HG02943 (cell line): ENCODE measurements at regions not wholly inside any gene's neighbourhood (a gene's known extent, or its start where the extent isn't known, plus 50 kb on each side); places are given as distances from the start of the nearest gene placed in this dataset.

Experiments used
- ATAC-seq: cut with Tn5 transposase; IDR thresholded peaks from one replicate; pipeline ENCODE4 v1.9.1; 2021; ENCODE audit warnings: mild to moderate bottlenecking, low read depth, moderate library complexity; ENCODE audit not compliant: unreplicated experiment

DNA sequence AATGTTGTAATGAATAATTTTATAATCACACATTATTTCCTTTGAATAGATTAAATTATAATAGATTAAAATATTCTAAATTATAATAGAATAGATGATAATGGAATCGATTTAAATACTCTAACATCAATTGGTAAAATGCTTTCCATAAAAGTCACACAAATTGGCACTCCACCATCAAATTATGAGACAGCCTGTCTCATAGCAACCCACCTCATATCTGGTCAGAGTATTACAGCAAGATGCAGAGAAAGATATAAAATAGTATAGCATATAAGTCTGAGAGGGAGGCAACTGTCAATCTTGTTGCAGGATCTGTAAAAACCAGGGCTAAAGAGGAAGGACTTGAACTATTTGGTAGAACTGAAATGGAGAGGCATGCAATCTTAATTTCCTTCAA, 98.4 kb upstream of the NCKAP5 start:
- ATAC-seq: no peak

DNA sequence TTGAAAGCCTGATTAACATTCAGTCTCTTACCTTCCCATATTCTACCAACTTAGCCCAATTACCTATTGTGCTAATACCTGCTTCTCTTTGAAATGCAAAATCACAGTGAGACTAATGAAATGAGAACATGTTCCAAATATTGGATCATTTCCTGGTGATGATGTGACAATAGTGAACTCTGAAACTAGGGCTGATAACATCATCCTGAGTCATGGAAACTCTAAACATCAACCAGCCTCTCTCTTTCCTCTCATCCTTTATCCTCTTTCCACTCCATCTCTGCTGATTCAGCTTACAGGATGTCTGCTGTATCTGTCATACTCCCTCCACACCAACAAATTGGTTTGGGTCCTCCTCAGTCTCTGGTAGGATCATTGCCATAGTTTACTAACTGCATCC, 98.8 kb upstream of the NCKAP5 start:
- ATAC-seq: no peak

DNA sequence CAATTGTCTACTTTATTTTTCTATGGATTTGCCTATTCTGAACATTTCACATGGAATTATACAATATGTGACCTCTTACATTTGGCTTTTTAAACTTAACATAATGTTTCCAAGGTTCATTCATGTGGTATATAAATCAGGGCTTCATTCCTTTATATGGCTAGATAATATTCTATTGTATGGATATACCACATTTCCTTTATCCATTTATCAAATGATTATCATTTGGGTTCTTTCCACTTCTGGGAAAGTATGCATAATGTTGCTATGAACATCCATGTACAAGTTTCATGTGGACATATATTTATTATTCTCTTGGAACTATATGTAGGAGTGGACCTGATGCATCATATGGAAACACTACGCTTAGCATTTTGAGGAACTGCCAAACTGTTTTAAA, 99.7 kb upstream of the NCKAP5 start:
- ATAC-seq: no peak

DNA sequence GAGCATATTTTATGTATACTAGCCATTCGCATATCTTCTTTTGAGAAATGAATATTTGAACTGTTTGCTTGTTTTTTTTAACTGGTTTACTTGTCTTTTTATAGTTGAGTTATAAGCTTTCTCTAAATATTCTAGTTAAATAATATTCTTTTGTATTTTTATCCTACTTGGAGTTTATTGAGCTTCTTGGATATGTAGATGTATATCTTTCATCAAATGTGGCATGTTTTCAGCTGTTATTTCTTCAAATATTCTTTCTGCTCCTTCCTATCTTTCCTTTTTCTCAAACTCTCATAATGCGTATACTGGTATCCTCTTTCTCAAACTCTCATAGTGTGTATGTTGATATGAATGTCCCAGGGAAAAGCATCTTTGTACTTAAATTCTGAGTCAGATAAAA, 100.3 kb upstream of the NCKAP5 start:
- ATAC-seq: no peak

DNA sequence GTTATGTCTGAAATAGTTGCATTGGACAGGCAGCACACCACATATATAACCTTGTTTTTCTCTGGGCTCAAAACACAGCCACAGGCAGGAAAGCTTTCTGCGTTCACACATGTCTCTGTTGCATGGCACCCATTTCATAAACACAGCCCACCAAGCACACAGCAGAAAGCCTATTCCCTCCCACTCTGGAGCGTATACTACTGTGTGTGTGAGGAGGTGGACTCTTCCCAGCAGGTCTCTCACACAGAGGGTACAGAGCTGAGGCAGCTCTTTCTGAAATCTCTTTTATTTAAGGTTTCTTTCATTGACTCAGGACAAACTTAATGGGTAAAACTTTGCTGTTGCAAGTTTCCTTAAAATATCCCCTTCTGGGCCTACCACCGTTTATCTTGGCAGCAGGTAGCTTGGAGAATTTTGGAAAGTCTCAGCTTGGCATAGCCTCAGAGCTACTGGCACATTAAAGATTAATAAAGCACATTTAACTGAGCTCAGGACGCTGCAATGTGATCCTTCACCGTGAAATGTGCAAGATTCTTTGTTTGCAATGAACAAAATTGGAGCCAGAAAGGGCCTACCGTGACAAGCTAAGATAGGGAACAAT, 105.1 kb upstream of the NCKAP5 start:
- ATAC-seq: no peak

- no peak for ATAC-seq
These were observed 105.8 kb upstream of the NCKAP5 start for GRCh38 chr2:133674066-133674432.

DNA sequence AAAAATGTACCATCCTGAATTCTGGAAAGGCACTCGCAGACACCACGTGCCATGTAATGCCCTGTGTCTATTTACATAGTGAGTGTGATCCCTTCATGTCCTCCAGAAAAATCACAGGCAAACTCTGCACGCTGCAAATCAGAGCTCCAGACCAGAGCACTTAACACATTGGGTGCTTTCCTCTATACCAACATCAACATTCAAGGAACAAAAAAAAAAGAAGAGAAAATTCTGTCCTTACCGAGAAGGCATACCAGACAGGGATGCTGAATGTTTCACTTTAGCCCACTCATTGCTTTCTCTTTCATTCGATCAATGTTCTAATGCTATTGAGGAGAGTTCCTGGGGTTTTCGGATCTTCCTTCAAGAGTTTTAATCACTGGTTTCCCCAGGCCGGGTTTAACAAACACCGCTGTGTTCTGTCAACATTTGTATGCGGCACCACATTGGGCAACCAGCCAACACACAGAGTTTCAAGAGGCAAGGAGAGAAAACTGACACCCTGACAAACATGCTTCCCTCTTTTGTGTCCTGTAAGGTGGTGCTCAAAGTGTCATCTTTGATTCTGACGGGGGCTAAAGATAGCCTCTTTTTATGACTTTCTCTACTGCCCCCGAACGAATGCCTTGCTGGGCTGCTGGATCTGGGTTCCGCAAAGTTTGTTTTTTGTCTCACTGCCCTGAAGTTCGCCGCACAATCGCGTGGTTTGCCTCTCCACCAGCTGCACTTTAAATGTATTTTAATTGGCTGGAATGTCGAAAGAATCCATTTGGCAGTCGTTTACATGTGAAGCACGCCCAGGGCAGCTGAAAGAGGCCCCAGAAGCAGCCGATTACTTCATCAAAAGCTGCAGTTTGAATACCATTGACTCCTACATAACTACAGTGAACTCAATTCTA, 106.4 kb upstream of the NCKAP5 start:
- no peak for ATAC-seq

GRCh38 chr2:133676392-133677130, 108.3 kb upstream of the NCKAP5 start:
- ATAC-seq: no peak

DNA sequence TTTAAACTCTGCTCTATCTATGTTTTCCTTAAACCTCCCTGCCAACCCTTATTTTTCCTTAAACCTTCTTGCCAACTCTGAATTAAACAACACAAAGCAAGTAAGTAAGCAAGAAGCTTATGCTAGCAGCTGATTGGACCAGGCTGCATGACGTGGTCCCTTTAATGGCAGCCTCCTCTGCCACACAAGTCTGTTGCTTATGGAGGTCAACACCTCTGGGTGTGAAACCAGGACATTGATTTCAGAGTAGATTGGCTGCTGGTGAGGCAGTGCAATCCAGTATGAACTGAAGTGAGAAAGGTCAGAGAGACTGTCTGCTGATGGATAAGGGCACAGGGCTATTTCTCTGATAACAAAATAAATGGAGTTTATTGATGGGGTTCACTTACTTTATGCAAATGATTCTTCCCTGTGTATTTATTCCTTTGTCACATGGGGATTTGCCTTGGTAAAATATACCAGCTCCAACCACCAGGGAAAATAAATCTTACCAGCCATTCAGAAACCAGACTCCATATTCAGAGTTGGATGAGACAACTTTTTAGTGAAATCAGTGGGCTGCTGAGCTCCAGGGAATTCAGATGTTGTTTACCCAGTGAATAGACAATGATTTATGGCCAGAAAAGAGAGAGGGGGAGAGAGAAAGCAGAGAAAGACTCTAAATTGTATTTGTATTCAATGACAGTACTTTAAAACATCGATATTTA, 112.2 kb upstream of the NCKAP5 start:
- no peak for ATAC-seq

- ATAC-seq: no peak
These were observed 114.1 kb upstream of the NCKAP5 start for GRCh38 chr2:133682347-133682746.

DNA sequence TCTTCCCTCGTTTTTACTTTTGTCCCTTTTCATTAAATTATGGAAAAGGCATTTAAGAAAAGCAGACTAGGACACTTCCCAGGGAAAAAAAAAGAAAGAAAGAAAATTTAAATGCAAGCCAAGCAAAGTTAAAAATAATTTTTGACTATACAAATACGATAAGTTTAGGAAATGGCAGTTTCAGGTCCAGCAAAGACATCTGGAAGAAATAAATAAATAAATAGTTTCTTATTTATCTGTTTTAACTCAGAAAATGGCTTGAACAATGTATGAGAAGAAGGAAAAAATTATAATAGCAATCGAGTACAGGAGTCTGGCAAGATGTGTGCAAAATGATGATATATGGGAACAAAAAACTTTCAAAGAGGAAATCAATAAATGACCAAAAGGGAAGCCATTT, 114.6 kb upstream of the NCKAP5 start:
- ATAC-seq: no peak

GRCh38 chr2:133685636-133686215, 117.5 kb upstream of the NCKAP5 start:
- ATAC-seq: no peak

DNA sequence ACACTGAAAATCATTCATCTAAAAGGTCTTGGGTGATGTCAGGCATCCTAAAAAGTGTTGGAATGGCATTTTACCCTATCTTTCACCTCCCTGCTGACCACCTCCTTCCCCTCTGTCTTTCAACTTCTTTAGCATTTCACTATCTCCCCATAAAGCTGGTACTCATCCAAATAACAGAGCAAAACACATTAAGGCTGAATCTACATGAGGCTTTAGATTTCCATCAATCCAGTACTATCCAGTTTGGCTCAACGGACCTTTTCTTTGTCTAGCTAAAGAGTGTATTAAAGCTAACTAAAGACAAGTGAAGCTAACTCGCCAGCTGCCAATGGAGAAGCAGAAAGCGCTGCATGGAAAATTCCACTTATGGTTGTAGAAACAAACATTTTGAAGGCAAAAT, 122.5 kb upstream of the NCKAP5 start:
- ATAC-seq: no peak

GRCh38 chr2:133691336-133691735, 123.1 kb upstream of the NCKAP5 start:
- no peak for ATAC-seq

DNA sequence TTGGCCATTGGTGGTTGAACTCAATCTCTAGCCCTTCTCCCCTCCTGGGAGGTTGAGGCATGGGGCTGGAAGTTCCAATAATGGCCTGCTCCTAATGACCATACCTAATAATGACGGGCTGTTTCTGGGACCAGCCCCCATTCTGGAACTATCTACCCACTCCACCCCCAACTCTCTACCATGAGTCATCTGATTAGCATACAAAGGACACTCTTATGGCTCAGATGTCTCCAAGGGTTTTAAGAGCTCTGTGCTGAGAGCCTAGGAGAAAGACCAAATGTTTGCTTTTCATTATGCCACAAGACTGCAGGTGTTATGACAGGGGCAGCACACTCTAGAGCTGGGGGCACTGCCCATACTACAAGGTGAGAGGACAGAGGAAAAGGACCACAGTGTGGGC, 137.0 kb upstream of the NCKAP5 start:
- no peak for ATAC-seq

DNA sequence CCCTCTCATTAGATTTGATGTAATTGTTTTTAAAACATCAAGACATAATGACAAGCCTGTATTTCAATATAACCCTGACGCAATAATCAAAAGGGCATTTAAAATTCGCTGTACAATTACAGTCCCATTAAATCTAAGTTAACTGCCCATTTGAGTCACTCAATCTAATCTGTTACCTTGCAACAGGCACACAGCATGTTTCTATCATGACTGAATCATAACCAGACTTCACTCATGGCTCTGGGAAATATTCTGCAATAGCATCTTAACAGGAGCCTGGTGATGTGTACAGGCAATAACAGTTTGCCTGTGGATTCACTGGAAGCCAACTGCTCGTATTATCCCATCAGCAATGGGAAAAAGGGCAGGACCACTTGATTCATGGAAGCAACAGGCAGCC, 142.3 kb upstream of the NCKAP5 start:
- no peak for ATAC-seq

GRCh38 chr2:133711201-133711600, 142.9 kb upstream of the NCKAP5 start:
- no peak for ATAC-seq

DNA sequence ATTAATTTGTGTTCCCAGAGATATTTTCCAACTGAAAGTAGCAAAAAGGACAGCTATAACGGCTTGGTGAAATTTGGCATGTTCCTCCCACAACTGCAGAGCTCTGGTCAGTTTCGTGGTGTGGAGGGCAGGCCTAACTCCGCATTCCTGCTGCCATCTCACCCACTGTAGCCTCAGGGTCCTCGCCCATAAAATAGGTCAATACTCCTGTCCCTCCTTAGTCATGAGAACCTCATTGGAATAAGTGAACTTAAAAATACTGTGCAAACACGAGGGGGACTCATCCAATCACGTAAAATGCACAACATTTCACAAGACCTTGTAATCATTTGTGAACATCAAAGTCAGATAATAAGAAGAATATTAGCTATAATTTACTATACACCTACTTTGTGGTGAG, 143.5 kb upstream of the NCKAP5 start:
- ATAC-seq: no peak

DNA sequence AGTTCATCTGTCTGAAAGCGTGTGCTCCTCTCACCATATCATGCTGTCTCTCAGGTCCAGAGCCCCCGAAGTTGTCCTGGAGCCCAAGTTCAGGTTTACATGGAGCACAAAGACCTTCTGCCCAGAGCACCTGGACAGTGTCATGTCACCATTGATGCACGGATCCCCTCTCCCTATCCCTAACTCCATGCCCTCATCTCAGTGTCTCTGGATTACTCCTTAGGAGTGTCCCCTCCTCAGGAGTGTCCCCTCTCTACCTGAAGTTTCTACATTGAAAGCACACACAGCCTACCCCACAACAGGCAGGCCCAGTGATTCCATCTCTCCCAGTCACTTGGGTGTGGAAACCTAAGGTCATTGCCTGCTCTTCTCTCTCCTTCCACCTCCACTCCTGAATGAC, 144.1 kb upstream of the NCKAP5 start:
- ATAC-seq: no peak

- no peak for ATAC-seq
These were observed 144.9 kb upstream of the NCKAP5 start for GRCh38 chr2:133713049-133713580.
